ENCODE measurements at regions not wholly inside any gene's neighbourhood (a gene's known extent, or its start where the extent isn't known, plus 50 kb on each side); places are given as distances from the start of the nearest gene placed in this dataset.

GRCh38 chr15:98390946-98391530 lies 257.3 kb upstream of the IGF1R start:
- TF ChIP-seq, protein P1, sequence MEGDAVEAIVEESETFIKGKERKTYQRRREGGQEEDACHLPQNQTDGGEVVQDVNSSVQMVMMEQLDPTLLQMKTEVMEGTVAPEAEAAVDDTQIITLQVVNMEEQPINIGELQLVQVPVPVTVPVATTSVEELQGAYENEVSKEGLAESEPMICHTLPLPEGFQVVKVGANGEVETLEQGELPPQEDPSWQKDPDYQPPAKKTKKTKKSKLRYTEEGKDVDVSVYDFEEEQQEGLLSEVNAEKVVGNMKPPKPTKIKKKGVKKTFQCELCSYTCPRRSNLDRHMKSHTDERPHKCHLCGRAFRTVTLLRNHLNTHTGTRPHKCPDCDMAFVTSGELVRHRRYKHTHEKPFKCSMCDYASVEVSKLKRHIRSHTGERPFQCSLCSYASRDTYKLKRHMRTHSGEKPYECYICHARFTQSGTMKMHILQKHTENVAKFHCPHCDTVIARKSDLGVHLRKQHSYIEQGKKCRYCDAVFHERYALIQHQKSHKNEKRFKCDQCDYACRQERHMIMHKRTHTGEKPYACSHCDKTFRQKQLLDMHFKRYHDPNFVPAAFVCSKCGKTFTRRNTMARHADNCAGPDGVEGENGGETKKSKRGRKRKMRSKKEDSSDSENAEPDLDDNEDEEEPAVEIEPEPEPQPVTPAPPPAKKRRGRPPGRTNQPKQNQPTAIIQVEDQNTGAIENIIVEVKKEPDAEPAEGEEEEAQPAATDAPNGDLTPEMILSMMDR (conservative IDR thresholded peaks at IDR 0.05; ENCODE audit: low read depth, low read length): no peak
- TF ChIP-seq EZH2phosphoT487 (IDR thresholded peaks at IDR 0.05; ENCODE audit: borderline replicate concordance, low read length): no peak
